NCI-H82 (cell line): ENCODE measurements at regions not wholly inside any gene's neighbourhood (a gene's known extent, or its start where the extent isn't known, plus 50 kb on each side); places are given as distances from the start of the nearest gene placed in this dataset.
A peak's percentile ranks its signal among the peaks of the same experiment; 100 is the strongest.

Experiments used
- DNase-seq: peaks from one replicate; lab custom pipeline; 2025; lab: John Stamatoyannopoulos, UW

GRCh38 chr10:111452153-111452552 lies 375.3 kb downstream of the ADRA2A start:
- DNase-seq = no peak

GRCh38 chr10:111455776-111456426 lies 379.1 kb downstream of the ADRA2A start:
- DNase-seq = no peak

GRCh38 chr10:111458256-111458655 lies 381.4 kb downstream of the ADRA2A start:
- DNase-seq = no peak

GRCh38 chr10:111459967-111460366 lies 383.1 kb downstream of the ADRA2A start:
- DNase-seq = no peak

GRCh38 chr10:111472445-111472844 lies 395.6 kb downstream of the ADRA2A start:
- no peak for DNase-seq

GRCh38 chr10:111473361-111473760 lies 396.5 kb downstream of the ADRA2A start:
- DNase-seq = no peak

- DNase-seq = no peak
Observed at GRCh38 chr10:111474786-111475185, 398.0 kb downstream of the ADRA2A start.

GRCh38 chr10:111475720-111476119 lies 398.9 kb downstream of the ADRA2A start:
- no peak for DNase-seq

GRCh38 chr10:111478651-111479050 lies 401.8 kb downstream of the ADRA2A start:
- no peak for DNase-seq

- DNase-seq = no peak
Observed at GRCh38 chr10:111479966-111480365, 403.1 kb downstream of the ADRA2A start.

GRCh38 chr10:111481261-111481826 lies 404.5 kb downstream of the ADRA2A start:
- peak; percentile 9 for DNase-seq

- peak; percentile 3 for DNase-seq
Observed at GRCh38 chr10:111481866-111482265, 405.0 kb downstream of the ADRA2A start.

- DNase-seq = no peak
Observed at GRCh38 chr10:111482621-111483216, 405.9 kb downstream of the ADRA2A start.

- no peak for DNase-seq
Observed at GRCh38 chr10:111485767-111486166, 408.9 kb downstream of the ADRA2A start.

GRCh38 chr10:111486346-111486745 lies 409.5 kb downstream of the ADRA2A start:
- no peak for DNase-seq

- no peak for DNase-seq
Observed at GRCh38 chr10:111488668-111489067, 411.8 kb downstream of the ADRA2A start.

- DNase-seq = no peak
Observed at GRCh38 chr10:111491154-111491553, 414.3 kb downstream of the ADRA2A start.

GRCh38 chr10:111493024-111493625 lies 416.3 kb downstream of the ADRA2A start:
- no peak for DNase-seq

GRCh38 chr10:111498560-111498959 lies 421.7 kb downstream of the ADRA2A start:
- DNase-seq = no peak

- DNase-seq = no peak
Observed at GRCh38 chr10:111504376-111504775, 427.5 kb downstream of the ADRA2A start.

- DNase-seq = no peak
Observed at GRCh38 chr10:111506266-111507034, 429.6 kb downstream of the ADRA2A start.

GRCh38 chr10:111511751-111512150 lies 434.9 kb downstream of the ADRA2A start:
- DNase-seq = no peak
